ENCODE measurements at regions not wholly inside any gene's neighbourhood (a gene's known extent, or its start where the extent isn't known, plus 50 kb on each side); places are given as distances from the start of the nearest gene placed in this dataset.

DNA sequence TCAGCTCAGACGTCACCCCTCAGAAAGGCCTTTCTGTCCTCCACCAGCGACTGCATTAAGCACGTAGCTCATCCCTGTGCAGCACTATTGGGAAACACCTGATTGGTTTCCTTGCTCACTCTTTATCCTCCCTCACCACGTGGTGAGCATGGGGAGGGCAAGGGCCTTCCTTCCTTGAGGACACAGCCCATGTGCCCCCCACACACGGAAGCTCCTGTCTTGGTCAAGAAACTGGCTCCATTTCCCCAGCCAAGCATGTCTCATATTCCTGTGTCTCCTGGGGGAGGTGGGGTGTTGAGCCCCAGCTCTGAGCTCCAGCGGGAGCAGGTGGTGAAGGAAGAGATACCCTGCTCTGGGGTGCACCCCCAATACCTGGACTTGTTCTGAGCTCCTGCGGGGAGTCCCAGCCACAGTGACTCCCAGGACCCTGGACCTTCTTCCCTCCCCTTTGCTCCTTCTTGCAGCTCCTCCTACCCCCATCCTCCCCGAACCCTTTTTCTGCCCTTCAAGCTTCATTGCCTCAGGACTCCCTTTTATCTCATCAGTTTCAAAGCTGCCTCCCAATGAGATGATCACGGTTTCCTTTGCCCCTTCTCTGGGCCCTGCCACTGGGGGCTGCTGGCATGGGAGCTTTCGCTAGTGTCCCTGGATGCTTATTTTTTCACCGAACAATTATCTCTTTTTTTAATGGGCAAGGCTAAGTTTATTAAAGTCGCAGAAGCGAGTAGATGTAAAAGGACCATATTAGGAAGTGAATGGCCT, 230.1 kb downstream of the TFAP2C start:
- no peak overlapping the region for H3K4me3 ChIP-seq
- WGBS (ENCODE audit: insufficient coverage, insufficient replicate concordance, low lambda C conversion rate, missing lambda C conversion rate): 17% methylated on average over 13 of the region's 13 CpGs
- H3K4me2 ChIP-seq (ENCODE audit: control insufficient read depth, insufficient read depth): no peak overlapping the region
- ATAC-seq (no peak; the same call in 2 of the 3 replicates), DNase-seq (ENCODE audit: low read depth, low spot score) (no peak), FAIRE-seq (no peak)
- intact Hi-C loops (cut with micrococcal nuclease; ENCODE audit: unreplicated experiment) (no loop called here), in situ Hi-C loops (cut with MboI) (no loop called here)
- H3K27ac ChIP-seq (ENCODE audit: control insufficient read depth, insufficient read depth): no peak overlapping the region
- RAD21 ChIA-PET (ENCODE audit: unreplicated experiment): no interaction called here
- no peak overlapping the region for H2AFZ ChIP-seq (ENCODE audit: control insufficient read depth, low read depth, low read length)
- H3K9me3 ChIP-seq (replicated peaks; ENCODE audit: control insufficient read depth, insufficient read depth, low read length): no peaks in the 10 kb centered on the region
- POLR2A ChIA-PET: no interaction called here
- no peaks in the 10 kb centered on the region for H3K4me1 ChIP-seq (ENCODE audit: control insufficient read depth, insufficient read depth, low read length)
- no peaks in the 10 kb centered on the region for H4K20me1 ChIP-seq (ENCODE audit: control insufficient read depth, insufficient read depth)
- no peak overlapping the region for H3K9ac ChIP-seq (ENCODE audit: control insufficient read depth, insufficient read depth, low read length)
- peaks cover 0 to 2% of the 10 kb centered on the region in 2 experiments; a peak in 1 of 4 replicates for H3K27me3 ChIP-seq (replicated peaks in 1 of 2; ENCODE audit: control insufficient read depth in 2 of 2, insufficient read depth in 2 of 2, low read length in 1 of 2)
- SMC1A ChIA-PET (ENCODE audit: uncharacterized antibody, unreplicated experiment): interaction anchor here (0.7 kb wide), 1 partner anchor 65 kb away, joined by 3 read pairs; no protein-coding TSS in a partner anchor
- CTCF ChIA-PET: no interaction called here
- no peaks in the 10 kb centered on the region for H3K36me3 ChIP-seq (ENCODE audit: control insufficient read depth in 2 of 2, insufficient read depth in 2 of 2, low read length in 1 of 2)
- no peaks in the 10 kb centered on the region for H3K79me2 ChIP-seq (ENCODE audit: control insufficient read depth, insufficient read depth, low read length)
- BruUV-seq (replicated peaks): no TSS peak
- TF ChIP-seq, protein P1, sequence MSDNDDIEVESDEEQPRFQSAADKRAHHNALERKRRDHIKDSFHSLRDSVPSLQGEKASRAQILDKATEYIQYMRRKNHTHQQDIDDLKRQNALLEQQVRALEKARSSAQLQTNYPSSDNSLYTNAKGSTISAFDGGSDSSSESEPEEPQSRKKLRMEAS (IDR thresholded peaks at IDR 0.05; ENCODE audit: low read depth, low read length): no peak
- TF ChIP-seq TCF7 (IDR thresholded peaks at IDR 0.05; ENCODE audit: borderline replicate concordance) (no peak), CBX5 (IDR thresholded peaks at IDR 0.05; ENCODE audit: low read depth) (no peak), GABPA (IDR thresholded peaks at IDR 0.05; ENCODE audit: low read depth) (no peak), SIN3A (IDR thresholded peaks at IDR 0.05; ENCODE audit: low read depth, low read length) (no peak), JUNB (IDR thresholded peaks at IDR 0.05) (no peak), MEF2A (IDR thresholded peaks at IDR 0.05; ENCODE audit: insufficient read depth, low read depth, low read length) (no peak), NFXL1 (IDR thresholded peaks at IDR 0.05; ENCODE audit: borderline replicate concordance) (no peak), HDGF (IDR thresholded peaks at IDR 0.05) (no peak), ZNF207 (IDR thresholded peaks at IDR 0.05; ENCODE audit: borderline replicate concordance) (no peak), RELA (IDR thresholded peaks at IDR 0.05; ENCODE audit: borderline replicate concordance, partially characterized antibody) (no peak)
- TF ChIP-seq, protein P2, sequence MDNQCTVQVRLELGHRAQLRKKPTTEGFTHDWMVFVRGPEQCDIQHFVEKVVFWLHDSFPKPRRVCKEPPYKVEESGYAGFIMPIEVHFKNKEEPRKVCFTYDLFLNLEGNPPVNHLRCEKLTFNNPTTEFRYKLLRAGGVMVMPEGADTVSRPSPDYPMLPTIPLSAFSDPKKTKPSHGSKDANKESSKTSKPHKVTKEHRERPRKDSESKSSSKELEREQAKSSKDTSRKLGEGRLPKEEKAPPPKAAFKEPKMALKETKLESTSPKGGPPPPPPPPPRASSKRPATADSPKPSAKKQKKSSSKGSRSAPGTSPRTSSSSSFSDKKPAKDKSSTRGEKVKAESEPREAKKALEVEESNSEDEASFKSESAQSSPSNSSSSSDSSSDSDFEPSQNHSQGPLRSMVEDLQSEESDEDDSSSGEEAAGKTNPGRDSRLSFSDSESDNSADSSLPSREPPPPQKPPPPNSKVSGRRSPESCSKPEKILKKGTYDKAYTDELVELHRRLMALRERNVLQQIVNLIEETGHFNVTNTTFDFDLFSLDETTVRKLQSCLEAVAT (IDR thresholded peaks at IDR 0.05): no peak
- TF ChIP-seq, protein P3, sequence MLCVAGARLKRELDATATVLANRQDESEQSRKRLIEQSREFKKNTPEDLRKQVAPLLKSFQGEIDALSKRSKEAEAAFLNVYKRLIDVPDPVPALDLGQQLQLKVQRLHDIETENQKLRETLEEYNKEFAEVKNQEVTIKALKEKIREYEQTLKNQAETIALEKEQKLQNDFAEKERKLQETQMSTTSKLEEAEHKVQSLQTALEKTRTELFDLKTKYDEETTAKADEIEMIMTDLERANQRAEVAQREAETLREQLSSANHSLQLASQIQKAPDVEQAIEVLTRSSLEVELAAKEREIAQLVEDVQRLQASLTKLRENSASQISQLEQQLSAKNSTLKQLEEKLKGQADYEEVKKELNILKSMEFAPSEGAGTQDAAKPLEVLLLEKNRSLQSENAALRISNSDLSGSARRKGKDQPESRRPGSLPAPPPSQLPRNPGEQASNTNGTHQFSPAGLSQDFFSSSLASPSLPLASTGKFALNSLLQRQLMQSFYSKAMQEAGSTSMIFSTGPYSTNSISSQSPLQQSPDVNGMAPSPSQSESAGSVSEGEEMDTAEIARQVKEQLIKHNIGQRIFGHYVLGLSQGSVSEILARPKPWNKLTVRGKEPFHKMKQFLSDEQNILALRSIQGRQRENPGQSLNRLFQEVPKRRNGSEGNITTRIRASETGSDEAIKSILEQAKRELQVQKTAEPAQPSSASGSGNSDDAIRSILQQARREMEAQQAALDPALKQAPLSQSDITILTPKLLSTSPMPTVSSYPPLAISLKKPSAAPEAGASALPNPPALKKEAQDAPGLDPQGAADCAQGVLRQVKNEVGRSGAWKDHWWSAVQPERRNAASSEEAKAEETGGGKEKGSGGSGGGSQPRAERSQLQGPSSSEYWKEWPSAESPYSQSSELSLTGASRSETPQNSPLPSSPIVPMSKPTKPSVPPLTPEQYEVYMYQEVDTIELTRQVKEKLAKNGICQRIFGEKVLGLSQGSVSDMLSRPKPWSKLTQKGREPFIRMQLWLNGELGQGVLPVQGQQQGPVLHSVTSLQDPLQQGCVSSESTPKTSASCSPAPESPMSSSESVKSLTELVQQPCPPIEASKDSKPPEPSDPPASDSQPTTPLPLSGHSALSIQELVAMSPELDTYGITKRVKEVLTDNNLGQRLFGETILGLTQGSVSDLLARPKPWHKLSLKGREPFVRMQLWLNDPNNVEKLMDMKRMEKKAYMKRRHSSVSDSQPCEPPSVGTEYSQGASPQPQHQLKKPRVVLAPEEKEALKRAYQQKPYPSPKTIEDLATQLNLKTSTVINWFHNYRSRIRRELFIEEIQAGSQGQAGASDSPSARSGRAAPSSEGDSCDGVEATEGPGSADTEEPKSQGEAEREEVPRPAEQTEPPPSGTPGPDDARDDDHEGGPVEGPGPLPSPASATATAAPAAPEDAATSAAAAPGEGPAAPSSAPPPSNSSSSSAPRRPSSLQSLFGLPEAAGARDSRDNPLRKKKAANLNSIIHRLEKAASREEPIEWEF (IDR thresholded peaks at IDR 0.05; ENCODE audit: insufficient replicate concordance, low read depth, low read length): no peak
- TF ChIP-seq, protein P4, sequence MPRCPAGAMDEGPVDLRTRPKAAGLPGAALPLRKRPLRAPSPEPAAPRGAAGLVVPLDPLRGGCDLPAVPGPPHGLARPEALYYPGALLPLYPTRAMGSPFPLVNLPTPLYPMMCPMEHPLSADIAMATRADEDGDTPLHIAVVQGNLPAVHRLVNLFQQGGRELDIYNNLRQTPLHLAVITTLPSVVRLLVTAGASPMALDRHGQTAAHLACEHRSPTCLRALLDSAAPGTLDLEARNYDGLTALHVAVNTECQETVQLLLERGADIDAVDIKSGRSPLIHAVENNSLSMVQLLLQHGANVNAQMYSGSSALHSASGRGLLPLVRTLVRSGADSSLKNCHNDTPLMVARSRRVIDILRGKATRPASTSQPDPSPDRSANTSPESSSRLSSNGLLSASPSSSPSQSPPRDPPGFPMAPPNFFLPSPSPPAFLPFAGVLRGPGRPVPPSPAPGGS (IDR thresholded peaks at IDR 0.05; ENCODE audit: borderline replicate concordance, insufficient read depth, low read depth, low read length, poor library complexity, severe bottlenecking): no peak
